ENCODE measurements at regions not wholly inside any gene's neighbourhood (a gene's known extent, or its start where the extent isn't known, plus 50 kb on each side); places are given as distances from the start of the nearest gene placed in this dataset.

DNA sequence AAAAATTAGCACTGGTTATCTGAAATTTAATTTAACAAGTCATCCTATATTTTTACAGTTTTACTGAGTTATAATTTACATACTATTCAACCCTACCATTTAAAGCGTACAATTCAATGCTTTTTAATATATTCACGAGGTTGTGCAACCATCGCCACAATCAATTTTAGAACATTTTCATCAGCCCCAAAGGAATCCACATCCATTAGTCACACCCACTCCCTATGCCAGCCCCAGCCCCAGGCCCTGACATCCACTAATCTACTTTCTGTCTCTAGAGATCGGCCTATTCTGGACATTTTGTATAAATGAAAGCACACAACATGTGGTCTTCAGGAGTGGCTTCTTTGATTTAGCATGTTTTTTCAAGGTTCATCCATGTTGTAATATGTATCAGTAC lies 134.7 kb downstream of the PSMG1 start:
- WGBS, 2 donors, result 88 to 97% methylated on average over 4 of the region's 4 CpGs
- Histone ChIP-seq H3K4me1 (no peaks in the 10 kb centered on the region), H3K27ac (no peak overlapping the region), H3K4me3 (no peak overlapping the region), H3K9me3 (no peaks in the 10 kb centered on the region), H3K36me3 (no peaks in the 10 kb centered on the region), H3K27me3 (no peaks in the 10 kb centered on the region)
- TF ChIP-seq, protein P1, sequence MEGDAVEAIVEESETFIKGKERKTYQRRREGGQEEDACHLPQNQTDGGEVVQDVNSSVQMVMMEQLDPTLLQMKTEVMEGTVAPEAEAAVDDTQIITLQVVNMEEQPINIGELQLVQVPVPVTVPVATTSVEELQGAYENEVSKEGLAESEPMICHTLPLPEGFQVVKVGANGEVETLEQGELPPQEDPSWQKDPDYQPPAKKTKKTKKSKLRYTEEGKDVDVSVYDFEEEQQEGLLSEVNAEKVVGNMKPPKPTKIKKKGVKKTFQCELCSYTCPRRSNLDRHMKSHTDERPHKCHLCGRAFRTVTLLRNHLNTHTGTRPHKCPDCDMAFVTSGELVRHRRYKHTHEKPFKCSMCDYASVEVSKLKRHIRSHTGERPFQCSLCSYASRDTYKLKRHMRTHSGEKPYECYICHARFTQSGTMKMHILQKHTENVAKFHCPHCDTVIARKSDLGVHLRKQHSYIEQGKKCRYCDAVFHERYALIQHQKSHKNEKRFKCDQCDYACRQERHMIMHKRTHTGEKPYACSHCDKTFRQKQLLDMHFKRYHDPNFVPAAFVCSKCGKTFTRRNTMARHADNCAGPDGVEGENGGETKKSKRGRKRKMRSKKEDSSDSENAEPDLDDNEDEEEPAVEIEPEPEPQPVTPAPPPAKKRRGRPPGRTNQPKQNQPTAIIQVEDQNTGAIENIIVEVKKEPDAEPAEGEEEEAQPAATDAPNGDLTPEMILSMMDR (IDR thresholded peaks at IDR 0.05), result no peak
- TF ChIP-seq EP300 (IDR thresholded peaks at IDR 0.05) (no peak), POLR2A (IDR thresholded peaks at IDR 0.05) (no peak)
- no peak for DNase-seq (ENCODE audit: low spot score in 2 of 2)

DNA sequence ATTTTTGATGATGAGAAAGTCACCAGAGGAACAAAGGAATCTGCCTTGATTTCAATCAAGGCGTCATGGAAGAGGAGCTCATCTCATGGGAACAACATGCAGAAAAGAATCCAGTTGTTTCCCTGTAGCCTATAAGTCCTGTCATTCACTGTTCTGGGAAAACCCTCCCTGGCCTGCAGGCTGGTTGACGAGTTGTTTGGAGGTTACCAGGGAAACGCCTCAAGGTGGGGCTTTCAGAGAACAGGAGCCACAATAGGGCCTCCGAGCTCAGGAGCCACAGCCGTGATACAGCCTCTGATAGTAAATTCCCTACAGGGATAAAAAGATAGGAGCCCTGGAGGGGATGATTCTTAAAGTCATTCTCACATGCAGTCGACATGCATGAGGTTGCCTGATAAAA lies 135.2 kb downstream of the PSMG1 start:
- no peaks in the 10 kb centered on the region for H3K27me3 ChIP-seq
- H3K27ac ChIP-seq, result no peak overlapping the region

DNA sequence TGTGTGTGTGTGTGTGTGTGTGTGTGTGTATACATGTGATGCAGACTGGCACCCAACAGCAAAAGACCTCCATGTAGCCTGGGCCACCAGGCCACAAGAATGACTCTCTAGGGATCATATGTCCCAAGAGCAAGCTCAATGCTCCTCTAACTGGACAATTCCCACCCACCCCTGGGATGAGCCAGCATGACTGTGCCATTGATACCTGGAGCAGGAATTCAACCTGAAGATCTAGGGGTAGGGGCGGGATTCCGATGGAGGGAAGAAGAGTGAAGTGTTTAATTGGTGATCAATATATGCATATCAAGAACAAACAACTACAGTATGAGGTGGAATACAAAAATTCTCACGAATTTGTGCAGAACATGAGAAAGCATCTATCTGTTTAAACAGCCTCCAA lies 136.2 kb downstream of the PSMG1 start:
- Histone ChIP-seq H3K27ac (no peak overlapping the region), H3K9me3 (no peaks in the 10 kb centered on the region), H3K4me1 (no peaks in the 10 kb centered on the region), H3K27me3 (no peaks in the 10 kb centered on the region), H3K36me3 (no peaks in the 10 kb centered on the region), H3K4me3 (no peak overlapping the region)
- TF ChIP-seq POLR2A (IDR thresholded peaks at IDR 0.05) (no peak), EP300 (IDR thresholded peaks at IDR 0.05) (no peak)
- TF ChIP-seq, protein P1 (IDR thresholded peaks at IDR 0.05), result no peak
- no peak for DNase-seq (ENCODE audit: low spot score in 2 of 2)
- WGBS, 2 donors, result 94% methylated on average over 3 of the region's 3 CpGs

More for the DNA sequence above, 135.2 kb downstream of the PSMG1 start:
- H3K9me3 ChIP-seq, result no peaks in the 10 kb centered on the region
- TF ChIP-seq EP300 (IDR thresholded peaks at IDR 0.05) (no peak), POLR2A (IDR thresholded peaks at IDR 0.05) (no peak)
- TF ChIP-seq, protein P1 (IDR thresholded peaks at IDR 0.05), result no peak
- DNase-seq (ENCODE audit: low spot score in 2 of 2), result no peak
- no peaks in the 10 kb centered on the region for H3K36me3 ChIP-seq
- 41 to 45% methylated on average over 6 of the region's 6 CpGs for WGBS, 2 donors
- H3K4me3 ChIP-seq, result no peak overlapping the region
- no peaks in the 10 kb centered on the region for H3K4me1 ChIP-seq

DNA sequence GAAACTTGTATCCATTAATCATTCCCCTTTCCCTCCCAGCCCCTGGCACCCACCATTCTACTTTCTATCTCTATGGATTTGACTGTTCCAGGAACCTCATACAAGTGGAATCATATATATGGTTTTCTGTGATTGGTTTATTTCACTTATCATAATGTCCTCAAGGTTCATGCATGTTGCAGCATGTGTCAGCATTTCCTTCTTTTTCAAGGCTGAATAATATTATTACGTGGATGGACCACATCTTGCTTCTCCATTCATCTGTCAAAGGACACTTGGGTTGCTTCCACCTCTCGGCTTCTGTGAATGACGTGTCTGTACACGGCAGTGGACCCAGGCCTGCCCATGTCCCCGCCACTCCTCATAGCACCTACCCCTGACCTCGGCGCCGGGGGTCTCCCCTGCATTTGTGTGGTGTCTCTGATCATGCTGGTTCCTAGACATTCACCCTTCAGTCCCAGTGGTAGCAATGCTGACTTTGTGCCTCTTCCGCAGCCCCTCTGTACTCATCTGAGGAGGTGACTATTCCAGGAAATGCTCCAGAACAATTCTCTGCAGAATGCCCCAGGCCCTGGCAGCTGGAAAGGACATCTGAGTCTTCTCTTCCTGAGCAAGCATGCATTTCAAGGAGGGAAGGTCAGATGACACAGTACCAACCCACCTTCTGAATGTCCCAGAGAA lies 136.9 kb downstream of the PSMG1 start:
- no peak overlapping the region for H3K27ac ChIP-seq
- no peaks in the 10 kb centered on the region for H3K9me3 ChIP-seq
- TF ChIP-seq, protein P1 (IDR thresholded peaks at IDR 0.05), result no peak
- TF ChIP-seq EP300 (IDR thresholded peaks at IDR 0.05) (no peak), POLR2A (IDR thresholded peaks at IDR 0.05) (no peak)
- no peaks in the 10 kb centered on the region for H3K4me1 ChIP-seq
- no peak overlapping the region for H3K4me3 ChIP-seq
- H3K27me3 ChIP-seq, result no peaks in the 10 kb centered on the region
- no peaks in the 10 kb centered on the region for H3K36me3 ChIP-seq
- no peak for DNase-seq (ENCODE audit: low spot score in 2 of 2)
- 95 to 99% methylated on average over 9 of the region's 9 CpGs for WGBS, 2 donors

DNA sequence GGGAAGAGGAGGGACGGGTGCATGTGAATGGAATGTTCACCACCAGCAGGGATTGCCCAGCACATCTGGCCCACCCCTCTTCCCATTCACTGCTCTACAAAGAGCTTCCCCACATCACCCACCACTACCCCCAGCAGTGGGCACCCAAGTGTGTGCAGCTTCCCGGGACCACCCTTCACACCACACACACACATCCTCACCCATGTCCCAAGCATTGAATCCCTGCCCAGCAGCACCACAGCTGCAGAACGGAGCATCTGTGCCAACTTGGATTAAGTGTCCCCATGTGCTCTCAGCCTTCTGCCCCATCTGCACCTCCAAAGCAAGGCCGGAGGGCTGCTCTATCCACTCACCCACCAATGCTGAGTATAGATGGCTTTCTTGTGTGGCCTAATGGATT lies 141.4 kb downstream of the PSMG1 start:
- DNase-seq (ENCODE audit: low spot score in 2 of 2), result no peak
- no peaks in the 10 kb centered on the region for H3K9me3 ChIP-seq
- no peak overlapping the region for H3K4me3 ChIP-seq
- 88 to 93% methylated on average over 4 of the region's 4 CpGs for WGBS, 2 donors
- H3K27ac ChIP-seq, result no peak overlapping the region
- H3K4me1 ChIP-seq, result peaks cover 0 to 9% (median 0%) of the 10 kb centered on the region in 4 donors
- TF ChIP-seq EP300 (IDR thresholded peaks at IDR 0.05), result no peak
- TF ChIP-seq, protein P1 (IDR thresholded peaks at IDR 0.05), result no peak
- no peak for TF ChIP-seq POLR2A (IDR thresholded peaks at IDR 0.05)
- no peaks in the 10 kb centered on the region for H3K27me3 ChIP-seq
- H3K36me3 ChIP-seq, result no peaks in the 10 kb centered on the region
